ENCODE measurements at regions not wholly inside any gene's neighbourhood (a gene's known extent, or its start where the extent isn't known, plus 50 kb on each side); places are given as distances from the start of the nearest gene placed in this dataset.

DNA sequence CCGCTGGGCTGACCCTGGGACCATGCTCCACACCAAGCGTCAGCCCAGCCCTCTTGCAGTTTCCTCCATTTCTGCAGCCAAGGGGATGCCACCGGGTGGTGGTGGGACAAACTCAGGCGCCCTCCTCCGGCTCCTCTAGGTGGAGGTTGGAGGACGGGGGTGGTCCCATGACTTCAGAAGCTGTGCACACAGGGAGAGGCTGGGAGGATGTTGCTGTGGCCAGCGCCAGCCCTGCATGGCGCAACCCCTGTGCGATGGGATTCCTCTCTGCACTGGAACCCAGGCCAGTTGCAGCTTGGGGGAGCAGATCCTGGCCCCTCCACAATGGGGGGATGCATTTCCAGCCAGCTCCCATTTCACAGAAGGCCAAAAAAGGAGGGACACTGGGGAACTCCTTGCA lies 246.5 kb downstream of the C16orf95 start:
- H3K27ac Mint-ChIP-seq, result no peak overlapping the region

DNA sequence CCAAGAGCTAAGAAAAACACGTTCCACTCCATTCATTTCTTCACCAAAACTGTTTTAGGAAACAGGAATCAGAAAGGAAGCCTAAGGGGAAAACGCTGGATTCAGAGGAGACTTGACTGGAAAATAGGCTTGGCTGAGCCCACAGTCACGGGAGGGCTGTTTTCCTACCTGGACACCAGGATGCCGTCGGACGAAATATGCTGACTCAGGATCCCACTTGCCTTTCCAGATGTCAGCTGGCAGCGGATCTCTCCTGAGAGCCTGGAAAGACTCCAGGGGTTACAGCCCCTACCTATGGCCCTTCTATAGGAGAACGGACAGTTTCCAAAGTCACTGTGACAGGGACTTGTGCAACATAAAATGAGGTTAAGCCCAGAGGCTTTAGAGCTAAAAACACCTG lies 245.1 kb downstream of the C16orf95 start:
- Mint-ChIP-seq H3K36me3 (ENCODE audit: low read depth) (no peaks in the 10 kb centered on the region), H3K9me3 (no peaks in the 10 kb centered on the region), H3K27ac (no peak overlapping the region), H3K4me1 (ENCODE audit: low read depth) (no peaks in the 10 kb centered on the region), H3K27me3 (ENCODE audit: low read depth) (no peaks in the 10 kb centered on the region), H3K4me3 (no peak overlapping the region)
- no peak for DNase-seq (ENCODE audit: low spot score)

More for the DNA sequence above, 246.5 kb downstream of the C16orf95 start:
- H3K27me3 Mint-ChIP-seq (ENCODE audit: low read depth), result peaks cover 5% of the 10 kb centered on the region
- H3K4me3 Mint-ChIP-seq, result no peak overlapping the region
- no peak for DNase-seq (ENCODE audit: low spot score)
- H3K4me1 Mint-ChIP-seq (ENCODE audit: low read depth), result no peaks in the 10 kb centered on the region
- H3K9me3 Mint-ChIP-seq, result no peaks in the 10 kb centered on the region
- no peaks in the 10 kb centered on the region for H3K36me3 Mint-ChIP-seq (ENCODE audit: low read depth)

DNA sequence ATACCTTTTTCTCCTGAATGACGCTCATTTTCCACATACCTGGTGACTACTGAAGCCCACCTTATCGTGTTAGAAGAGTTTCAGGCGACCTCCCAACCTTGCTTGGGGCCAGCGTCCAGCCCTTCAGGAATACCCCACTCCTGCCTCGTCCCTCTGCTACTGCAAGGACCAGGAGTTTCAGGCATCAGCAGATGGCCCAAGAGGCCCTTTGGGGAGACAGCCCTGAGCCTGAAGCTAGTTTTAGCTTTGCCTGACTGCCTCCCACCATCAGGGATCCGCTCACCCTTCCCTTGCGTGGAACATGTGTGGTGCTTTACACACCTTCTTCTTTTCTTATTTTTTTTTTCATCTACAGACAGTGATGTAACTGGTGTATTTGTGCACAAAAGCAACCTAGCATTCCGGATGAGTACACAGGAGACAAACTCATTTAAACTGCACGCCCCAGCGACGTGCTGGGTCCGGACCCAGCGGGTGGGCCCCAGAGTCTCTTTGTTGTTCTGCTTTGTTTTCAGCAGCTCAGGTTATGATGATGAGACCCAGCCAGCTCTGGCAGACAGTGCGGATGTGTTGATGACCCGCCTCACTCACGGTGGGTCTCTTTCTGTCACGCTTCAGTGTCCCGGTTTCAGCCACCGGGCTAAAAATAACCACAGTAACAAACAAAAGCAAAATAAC lies 242.4 kb downstream of the C16orf95 start:
- Mint-ChIP-seq H3K4me3 (no peak overlapping the region), H3K36me3 (ENCODE audit: low read depth) (no peaks in the 10 kb centered on the region), H3K27me3 (ENCODE audit: low read depth) (no peaks in the 10 kb centered on the region), H3K9me3 (peaks cover 6% of the 10 kb centered on the region), H3K27ac (no peak overlapping the region), H3K4me1 (ENCODE audit: low read depth) (no peaks in the 10 kb centered on the region)
- no peak for DNase-seq (ENCODE audit: low spot score)

GRCh38 chr16:87075319-87075860 lies 241.8 kb downstream of the C16orf95 start:
- Mint-ChIP-seq H3K27me3 (ENCODE audit: low read depth) (no peaks in the 10 kb centered on the region), H3K4me1 (ENCODE audit: low read depth) (no peaks in the 10 kb centered on the region), H3K27ac (no peak overlapping the region), H3K4me3 (no peak overlapping the region), H3K36me3 (ENCODE audit: low read depth) (no peaks in the 10 kb centered on the region), H3K9me3 (peaks cover 8% of the 10 kb centered on the region)
- DNase-seq (ENCODE audit: low spot score), result no peak

DNA sequence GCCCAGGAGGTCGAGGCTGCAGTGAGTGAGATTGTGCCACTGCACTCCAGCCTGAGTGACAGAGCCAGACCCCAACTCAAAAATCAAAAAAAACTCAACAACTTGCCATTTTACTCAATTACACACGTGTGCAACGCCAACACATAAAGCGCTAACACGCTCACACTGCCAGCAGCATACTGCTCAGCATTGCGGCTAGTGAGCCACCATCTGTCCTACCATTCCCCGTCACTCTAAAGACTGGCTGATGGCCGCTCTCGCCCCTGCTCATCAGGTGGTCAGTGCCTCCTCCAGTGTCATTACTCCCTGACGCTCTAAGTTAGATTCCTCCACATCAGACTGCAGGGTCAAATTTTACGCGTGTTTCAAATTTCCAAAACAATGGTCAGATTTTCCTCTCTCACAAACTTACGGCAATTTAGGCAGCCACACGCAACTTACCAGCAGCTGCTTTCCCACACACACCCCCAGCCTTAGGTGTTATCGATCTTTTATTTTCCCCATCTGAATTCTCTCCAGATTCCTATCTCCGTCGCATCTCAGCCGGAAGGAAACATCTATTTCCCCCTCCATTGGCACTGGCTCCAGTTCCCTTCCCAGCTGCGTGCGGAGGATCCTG lies 240.8 kb downstream of the C16orf95 start:
- Mint-ChIP-seq H3K27ac (no peak overlapping the region), H3K4me1 (ENCODE audit: low read depth) (no peaks in the 10 kb centered on the region), H3K9me3 (peaks cover 17% of the 10 kb centered on the region), H3K36me3 (ENCODE audit: low read depth) (no peaks in the 10 kb centered on the region), H3K4me3 (no peak overlapping the region), H3K27me3 (ENCODE audit: low read depth) (no peaks in the 10 kb centered on the region)
- no peak for DNase-seq (ENCODE audit: low spot score)

DNA sequence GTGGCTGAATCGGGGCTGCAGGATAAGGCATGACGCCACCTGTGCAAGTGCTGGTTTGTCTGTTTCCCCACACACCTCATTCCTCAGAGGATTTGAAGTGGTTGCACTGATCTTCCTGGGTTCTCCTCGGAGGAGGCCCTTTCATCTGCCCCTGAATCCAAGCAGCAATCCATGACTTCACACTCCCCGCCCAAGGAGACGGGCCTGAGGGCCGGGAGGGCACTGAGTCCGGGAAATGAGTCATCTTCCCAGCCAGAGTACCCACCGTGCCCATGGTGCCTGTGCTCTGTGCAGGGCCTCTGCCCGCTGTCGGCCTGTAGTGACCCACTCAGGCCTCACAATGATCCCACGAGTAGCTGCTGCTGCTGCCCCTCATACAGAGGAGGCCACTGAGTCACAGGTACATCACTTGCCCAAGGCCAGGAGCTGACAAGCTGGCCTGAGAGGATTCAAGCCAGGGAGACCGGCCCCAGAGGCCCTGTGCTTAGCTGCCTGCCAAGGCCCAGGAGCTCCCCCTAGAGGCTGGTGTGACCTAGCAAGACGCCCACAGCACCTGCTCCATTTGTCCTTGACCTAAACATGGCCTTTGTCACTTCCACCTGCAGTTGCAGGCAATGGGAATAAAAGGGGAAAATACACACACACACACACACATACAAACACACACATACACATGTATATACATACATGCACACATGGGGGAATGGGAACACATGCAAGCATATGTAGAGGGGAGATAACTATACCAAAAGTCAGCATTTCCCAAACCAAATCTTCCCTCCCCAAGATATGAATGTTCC lies 240.0 kb downstream of the C16orf95 start:
- Mint-ChIP-seq H3K27me3 (ENCODE audit: low read depth) (no peaks in the 10 kb centered on the region), H3K36me3 (ENCODE audit: low read depth) (no peaks in the 10 kb centered on the region), H3K4me3 (no peak overlapping the region), H3K27ac (no peak overlapping the region), H3K4me1 (ENCODE audit: low read depth) (no peaks in the 10 kb centered on the region), H3K9me3 (peaks cover 24% of the 10 kb centered on the region)
- peak; percentile 9 for DNase-seq (ENCODE audit: low spot score)

GRCh38 chr16:87077750-87078127 lies 239.5 kb downstream of the C16orf95 start:
- H3K4me1 Mint-ChIP-seq (ENCODE audit: low read depth), result no peaks in the 10 kb centered on the region
- no peaks in the 10 kb centered on the region for H3K27me3 Mint-ChIP-seq (ENCODE audit: low read depth)
- H3K9me3 Mint-ChIP-seq, result peaks cover 28% of the 10 kb centered on the region
- no peaks in the 10 kb centered on the region for H3K36me3 Mint-ChIP-seq (ENCODE audit: low read depth)
- no peak for DNase-seq (ENCODE audit: low spot score)
- no peak overlapping the region for H3K4me3 Mint-ChIP-seq
- no peak overlapping the region for H3K27ac Mint-ChIP-seq

DNA sequence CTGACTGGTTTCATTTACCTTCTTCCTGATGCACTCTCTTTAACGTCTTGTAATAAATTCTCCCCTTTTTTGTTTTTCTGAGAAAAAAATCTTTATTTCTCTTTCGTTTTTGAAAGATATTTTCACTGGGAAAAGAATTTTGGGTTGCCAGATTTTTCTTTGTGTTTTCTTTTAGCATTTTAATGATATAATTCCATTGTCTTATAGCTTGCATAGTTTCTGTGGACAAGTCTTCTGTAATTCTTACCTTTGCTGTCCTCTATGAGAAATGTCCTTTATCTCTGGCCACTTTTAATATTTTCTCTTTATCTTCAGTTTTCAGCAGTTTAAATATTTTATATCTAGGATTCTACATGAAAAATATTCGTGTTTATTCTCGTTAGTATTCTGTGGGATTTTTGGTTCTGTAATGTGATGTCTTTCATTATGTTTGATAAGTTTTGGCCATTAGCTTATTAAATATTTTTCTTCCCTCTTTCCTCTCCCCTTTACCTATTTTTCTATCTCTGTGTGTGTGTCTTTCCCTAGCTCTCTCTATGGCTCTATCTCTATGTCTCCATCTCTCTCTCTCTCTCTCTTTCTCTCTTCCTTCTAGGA lies 236.5 kb downstream of the C16orf95 start:
- no peak for DNase-seq (ENCODE audit: low spot score)
- Mint-ChIP-seq H3K27me3 (ENCODE audit: low read depth) (no peaks in the 10 kb centered on the region), H3K4me3 (no peak overlapping the region), H3K4me1 (ENCODE audit: low read depth) (no peaks in the 10 kb centered on the region), H3K36me3 (ENCODE audit: low read depth) (no peaks in the 10 kb centered on the region), H3K9me3 (peaks cover 33% of the 10 kb centered on the region), H3K27ac (no peak overlapping the region)

DNA sequence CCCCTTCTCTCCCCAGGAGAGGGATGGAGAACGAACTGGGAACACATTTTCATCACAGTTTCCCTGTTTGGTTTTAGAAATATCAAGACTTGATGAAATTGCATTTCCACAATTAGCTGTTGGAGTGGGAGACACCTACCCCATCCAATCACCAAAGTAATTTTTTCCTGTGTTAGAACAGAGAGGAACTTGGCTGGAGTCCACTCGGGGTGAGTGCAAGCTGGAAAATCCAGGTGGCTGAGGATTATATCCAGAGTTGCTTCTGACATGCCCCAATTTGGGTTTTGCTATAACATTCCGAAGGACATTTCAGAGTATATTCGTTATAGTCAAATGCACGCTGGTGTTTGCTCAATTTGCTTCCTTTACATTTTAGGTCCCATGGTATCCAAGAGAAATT lies 231.8 kb downstream of the C16orf95 start:
- DNase-seq (ENCODE audit: low spot score), result no peak
- Mint-ChIP-seq H3K36me3 (ENCODE audit: low read depth) (no peaks in the 10 kb centered on the region), H3K27me3 (ENCODE audit: low read depth) (peaks cover 3% of the 10 kb centered on the region), H3K9me3 (peaks cover 25% of the 10 kb centered on the region), H3K4me3 (no peak overlapping the region), H3K4me1 (ENCODE audit: low read depth) (no peaks in the 10 kb centered on the region), H3K27ac (no peak overlapping the region)

- Mint-ChIP-seq H3K4me3 (no peak overlapping the region), H3K36me3 (ENCODE audit: low read depth) (no peaks in the 10 kb centered on the region), H3K4me1 (ENCODE audit: low read depth) (no peaks in the 10 kb centered on the region), H3K9me3 (peaks cover 18% of the 10 kb centered on the region), H3K27ac (no peak overlapping the region), H3K27me3 (ENCODE audit: low read depth) (peaks cover 5% of the 10 kb centered on the region)
- DNase-seq (ENCODE audit: low spot score), result no peak
Observed at GRCh38 chr16:87086156-87086555, 231.0 kb downstream of the C16orf95 start.

- Mint-ChIP-seq H3K36me3 (ENCODE audit: low read depth) (no peaks in the 10 kb centered on the region), H3K27ac (no peak overlapping the region), H3K9me3 (peaks cover 15% of the 10 kb centered on the region), H3K27me3 (ENCODE audit: low read depth) (peaks cover 5% of the 10 kb centered on the region), H3K4me3 (no peak overlapping the region), H3K4me1 (ENCODE audit: low read depth) (no peaks in the 10 kb centered on the region)
- no peak for DNase-seq (ENCODE audit: low spot score)
Observed at GRCh38 chr16:87086575-87086974, 230.6 kb downstream of the C16orf95 start.

DNA sequence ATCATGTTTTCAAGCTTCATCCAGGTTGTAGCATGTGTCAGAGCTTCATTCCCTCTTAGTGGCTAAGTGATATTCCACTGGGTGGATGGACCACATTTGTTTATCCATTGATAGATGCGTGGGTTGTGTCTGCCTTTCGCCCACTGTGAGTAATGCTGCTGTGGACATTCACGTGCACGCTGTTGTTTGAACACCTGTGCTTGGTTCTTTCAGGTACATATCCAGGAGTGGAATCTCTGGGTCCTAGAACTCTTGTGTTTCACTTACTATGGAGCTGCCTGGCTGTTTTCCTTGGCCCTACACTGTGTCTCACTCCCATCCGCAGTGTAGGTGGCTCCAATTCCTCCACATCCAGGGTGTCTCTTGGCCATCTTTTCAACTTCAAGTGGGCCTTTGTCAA lies 224.2 kb downstream of the C16orf95 start:
- no peak overlapping the region for H3K4me3 Mint-ChIP-seq
- H3K4me1 Mint-ChIP-seq (ENCODE audit: low read depth), result no peaks in the 10 kb centered on the region
- H3K9me3 Mint-ChIP-seq, result no peaks in the 10 kb centered on the region
- H3K36me3 Mint-ChIP-seq (ENCODE audit: low read depth), result no peaks in the 10 kb centered on the region
- H3K27me3 Mint-ChIP-seq (ENCODE audit: low read depth), result peaks cover 5% of the 10 kb centered on the region
- no peak for DNase-seq (ENCODE audit: low spot score)
- no peak overlapping the region for H3K27ac Mint-ChIP-seq

- Mint-ChIP-seq H3K36me3 (ENCODE audit: low read depth) (no peaks in the 10 kb centered on the region), H3K27ac (no peak overlapping the region), H3K4me3 (no peak overlapping the region), H3K9me3 (no peaks in the 10 kb centered on the region), H3K27me3 (ENCODE audit: low read depth) (peaks cover 5% of the 10 kb centered on the region), H3K4me1 (ENCODE audit: low read depth) (no peaks in the 10 kb centered on the region)
- no peak for DNase-seq (ENCODE audit: low spot score)
Observed at GRCh38 chr16:87093804-87094555, 223.2 kb downstream of the C16orf95 start.

All from T-helper 2 cell treated with Interferon-gamma antibody and Interleukin-4, amounts not matched to agents 5 μg/mL and 100 μg/mL, for 36 hours (primary cell).